Ramos (cell line): ENCODE measurements at regions not wholly inside any gene's neighbourhood (a gene's known extent, or its start where the extent isn't known, plus 50 kb on each side); places are given as distances from the start of the nearest gene placed in this dataset.
"Not testable (repeated sequence)": the region's sequence is repeated elsewhere in the genome, so short reads cannot be mapped to it uniquely, and the experiment has no call there.

ENCODE experiments used
- in situ Hi-C: fragments of 300-500 bp; cut with MboI; formaldehyde crosslinking; loops from one replicate; pipeline ENCODE4 v1.14.3; 2022; ENCODE audit warnings: low sequenced_read_pairs; ENCODE audit not compliant: unreplicated experiment

DNA sequence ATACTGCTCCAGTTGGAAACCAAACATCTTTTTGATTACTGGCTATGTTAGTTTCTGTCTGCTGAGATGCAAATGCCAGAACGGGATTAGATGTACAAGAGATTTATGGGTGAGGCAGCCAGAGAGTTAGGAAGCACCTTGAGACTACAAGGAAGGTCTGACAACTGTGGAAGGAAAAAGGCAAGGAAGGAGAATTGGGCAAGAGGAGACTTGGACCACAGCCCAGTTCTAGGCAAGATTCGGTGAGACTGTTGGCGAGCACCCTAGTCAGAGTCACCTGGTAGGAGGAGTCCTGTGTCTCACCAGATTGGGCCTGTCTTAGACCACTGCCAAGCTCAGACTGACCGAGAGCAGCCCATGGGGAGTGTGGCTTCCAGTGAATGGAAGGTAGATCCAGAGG, 91.8 kb upstream of the F13A1 start:
- in situ Hi-C loops: no loop called here

DNA sequence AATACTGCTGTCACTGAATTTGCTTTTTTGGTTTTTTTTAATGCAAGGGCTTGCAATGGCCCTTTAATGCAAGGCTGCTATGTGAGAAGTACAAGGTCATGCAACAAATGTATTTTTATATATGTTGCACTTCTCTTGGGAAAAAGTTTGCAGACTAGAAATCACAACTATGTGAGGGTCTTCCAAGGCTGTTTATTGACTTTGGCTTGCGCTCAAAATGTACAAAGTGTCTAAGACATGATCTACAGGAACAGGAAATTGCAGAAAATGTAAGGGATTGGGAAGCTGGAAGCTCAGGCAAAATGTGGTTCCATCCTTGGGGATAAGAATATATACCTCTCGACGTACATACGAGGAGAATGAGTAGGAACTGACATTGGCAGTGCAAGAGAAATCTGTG, 92.2 kb upstream of the F13A1 start:
- in situ Hi-C loops: no loop called here

DNA sequence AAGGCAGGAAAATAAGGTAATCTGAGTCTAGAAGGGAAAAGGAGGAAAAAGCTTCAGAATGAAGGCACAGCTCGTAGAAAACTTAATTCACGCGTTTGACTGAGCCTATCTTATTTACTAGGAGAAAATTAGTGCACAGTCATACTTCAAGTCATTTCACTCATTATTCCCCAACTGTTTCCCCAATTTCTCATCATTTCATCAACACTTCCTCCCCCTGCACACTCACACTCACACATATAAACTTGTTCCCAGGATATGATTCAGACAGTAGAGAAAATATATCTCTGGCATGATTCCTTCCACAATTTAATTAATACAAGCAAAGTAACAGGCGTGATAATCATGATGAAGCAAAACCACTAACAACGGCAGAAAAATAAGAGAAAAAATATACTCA, 94.5 kb upstream of the F13A1 start:
- in situ Hi-C loops: no loop called here

DNA sequence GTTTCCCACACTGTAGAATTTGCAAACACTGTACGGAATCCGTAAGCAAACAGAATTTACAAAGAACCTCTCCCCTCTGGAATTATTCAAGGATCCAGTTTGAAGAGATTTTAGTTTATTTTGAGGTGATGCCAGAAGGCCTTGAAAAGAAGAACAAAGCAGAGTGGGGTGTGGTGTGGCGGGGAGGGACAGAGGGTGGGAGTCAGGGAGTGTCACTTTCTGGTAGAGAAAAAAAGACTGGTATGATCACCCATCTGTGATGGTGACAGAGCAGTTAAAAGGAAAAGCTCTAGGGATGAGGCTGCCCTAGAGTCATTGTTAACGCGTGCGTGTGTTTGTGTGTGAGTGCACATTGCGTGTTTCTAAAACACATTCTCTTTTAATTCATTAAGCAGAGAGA, 97.0 kb upstream of the F13A1 start:
- in situ Hi-C loops: no loop called here

DNA sequence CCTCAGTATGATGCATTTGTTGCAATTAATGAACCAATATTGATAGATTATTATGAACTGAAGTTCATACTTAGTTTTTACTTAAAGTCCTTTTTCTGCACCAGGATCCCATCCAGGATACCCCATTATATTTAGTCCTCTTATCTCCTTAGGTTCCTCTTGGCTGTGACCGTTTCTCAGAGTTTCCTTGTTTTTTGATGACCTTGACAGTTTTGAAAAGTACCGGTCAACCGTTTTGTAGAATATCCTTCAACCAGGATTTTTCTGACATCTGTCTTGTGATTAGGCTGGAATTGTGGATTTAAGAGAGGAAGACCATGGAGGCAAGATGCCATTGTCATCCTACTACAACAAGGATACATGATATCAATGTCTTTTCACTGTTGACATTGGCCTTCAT, 98.0 kb upstream of the F13A1 start:
- in situ Hi-C loops: no loop called here

DNA sequence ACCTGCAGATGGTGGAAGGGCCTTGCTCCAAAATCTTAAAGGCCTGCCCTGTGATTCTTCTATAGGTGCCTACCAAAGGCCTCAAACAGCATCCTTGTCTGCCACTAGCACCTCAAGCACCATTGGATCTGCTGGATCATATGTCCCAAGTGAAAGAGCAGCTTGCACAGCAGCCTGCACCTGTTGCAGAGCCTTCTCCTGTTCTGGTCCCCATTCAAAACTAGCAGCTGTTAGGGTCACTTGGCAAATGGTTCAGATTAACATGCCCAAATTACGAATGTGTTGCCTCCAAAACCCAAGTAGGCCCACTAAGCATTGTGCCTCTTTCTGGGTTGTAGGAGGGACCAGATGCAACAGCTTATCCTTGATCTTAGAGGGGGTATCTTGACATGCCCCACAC, 99.6 kb upstream of the F13A1 start:
- in situ Hi-C loops: no loop called here

DNA sequence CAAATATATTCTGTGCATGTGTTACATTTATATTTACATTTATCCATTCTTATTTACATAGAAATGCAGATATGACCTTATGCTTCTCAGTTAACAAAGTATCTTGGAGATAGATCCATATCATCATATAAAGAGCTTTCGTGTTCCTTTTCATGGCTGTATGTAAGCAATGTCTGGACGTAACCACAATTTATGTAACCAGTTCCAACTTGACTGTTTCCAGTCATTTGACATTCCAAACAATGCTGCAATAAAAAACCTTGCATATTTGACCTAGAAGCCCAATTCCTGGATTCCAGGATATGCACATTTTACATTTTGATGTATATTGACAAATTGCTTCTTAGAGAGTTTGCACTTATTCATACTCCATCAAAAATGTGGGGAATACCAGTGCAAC, 113.7 kb upstream of the F13A1 start:
- in situ Hi-C loops: no loop called here

DNA sequence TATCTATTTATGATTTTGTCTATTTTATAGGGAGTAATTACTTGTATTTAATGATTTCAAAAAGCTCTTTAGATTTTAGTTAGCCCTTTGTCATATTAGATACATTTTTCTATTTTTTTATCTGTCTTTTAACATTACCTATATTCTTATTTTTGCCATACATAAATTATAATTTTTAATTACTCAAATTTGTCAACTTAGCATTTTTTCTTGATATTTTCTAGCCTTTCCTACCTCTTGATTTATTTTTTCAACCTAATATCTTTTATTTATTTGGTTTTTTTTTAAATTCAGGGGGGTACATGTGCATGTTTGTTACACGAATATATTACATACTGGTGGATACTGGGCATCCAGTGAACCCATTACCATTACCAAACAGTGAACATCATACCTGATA, 114.3 kb upstream of the F13A1 start:
- in situ Hi-C loops: no loop called here

DNA sequence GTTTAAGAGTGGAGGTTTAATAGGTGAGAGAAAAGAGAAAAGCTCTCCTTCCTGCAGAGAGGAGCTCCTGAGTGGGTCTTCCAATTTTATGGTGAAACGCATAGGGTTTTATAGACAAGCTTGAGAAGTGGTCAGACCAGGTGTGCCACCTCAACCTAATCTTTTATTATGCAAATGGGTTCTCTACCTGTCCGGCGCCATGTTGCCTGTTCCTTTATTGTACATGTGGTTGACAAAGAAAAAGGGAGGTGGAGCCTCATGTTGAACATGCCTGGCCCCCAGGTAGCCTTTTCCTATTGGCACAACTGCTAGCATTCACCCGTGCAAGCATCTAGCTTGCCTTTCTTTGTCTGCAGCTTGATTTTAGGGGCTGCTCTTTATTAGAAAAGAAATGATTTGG, 115.9 kb upstream of the F13A1 start:
- in situ Hi-C loops: no loop called here

DNA sequence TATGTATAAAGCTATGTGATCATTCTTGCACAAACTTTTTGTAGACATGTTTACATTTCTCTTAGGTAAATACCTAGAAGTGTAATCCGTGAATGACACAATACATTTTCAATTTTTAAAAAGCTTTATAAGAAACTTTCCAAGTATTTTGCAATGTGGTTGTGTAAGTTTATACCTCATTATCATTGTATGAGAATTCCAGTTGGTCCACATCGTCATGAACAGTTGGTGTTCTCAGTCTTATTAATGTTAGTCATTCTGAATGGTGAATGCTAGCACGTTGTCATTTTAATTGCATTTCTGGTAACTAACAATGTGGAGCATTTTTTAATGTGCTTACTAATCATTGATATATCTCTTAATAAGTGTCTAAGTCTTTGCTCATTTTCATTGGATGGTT, 116.5 kb upstream of the F13A1 start:
- in situ Hi-C loops: no loop called here

DNA sequence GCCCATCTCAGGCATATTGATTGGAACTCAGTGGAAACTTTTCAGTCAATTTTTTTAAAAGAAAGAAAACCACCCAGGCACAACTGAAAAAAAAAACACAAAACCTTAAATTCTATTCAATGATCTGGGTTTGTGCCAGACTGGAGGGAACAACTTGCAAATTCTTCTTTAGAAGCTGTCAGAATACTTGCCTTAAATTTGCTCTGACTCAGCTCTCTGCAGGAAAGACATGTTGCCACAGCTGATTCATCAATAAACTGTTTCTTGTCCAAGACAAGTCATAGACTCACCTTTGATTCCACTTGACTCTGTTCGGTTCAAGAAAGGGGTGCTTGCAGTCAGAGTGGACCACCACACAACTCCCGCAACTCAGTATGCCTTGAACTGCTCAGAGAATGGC, 117.8 kb upstream of the F13A1 start:
- in situ Hi-C loops: no loop called here

DNA sequence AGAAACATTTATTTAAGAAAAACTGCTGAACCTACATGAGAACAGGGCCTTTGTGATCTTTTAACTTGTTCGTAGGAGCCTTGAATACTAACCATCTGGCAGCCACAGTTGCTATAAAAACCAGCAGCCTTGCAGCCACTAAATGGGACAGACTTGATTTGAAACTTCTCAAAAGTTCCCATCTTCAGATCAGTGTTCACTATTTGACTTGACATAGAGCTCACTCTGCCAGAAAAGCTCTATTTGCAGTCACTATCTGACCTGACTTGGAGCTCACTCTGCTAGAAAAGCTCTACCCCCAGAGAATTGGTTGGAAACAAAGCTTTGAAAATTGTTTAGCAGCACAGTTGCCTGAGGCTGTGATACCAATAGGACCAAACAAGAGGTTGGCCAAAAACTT, 119.3 kb upstream of the F13A1 start:
- in situ Hi-C loops: no loop called here

DNA sequence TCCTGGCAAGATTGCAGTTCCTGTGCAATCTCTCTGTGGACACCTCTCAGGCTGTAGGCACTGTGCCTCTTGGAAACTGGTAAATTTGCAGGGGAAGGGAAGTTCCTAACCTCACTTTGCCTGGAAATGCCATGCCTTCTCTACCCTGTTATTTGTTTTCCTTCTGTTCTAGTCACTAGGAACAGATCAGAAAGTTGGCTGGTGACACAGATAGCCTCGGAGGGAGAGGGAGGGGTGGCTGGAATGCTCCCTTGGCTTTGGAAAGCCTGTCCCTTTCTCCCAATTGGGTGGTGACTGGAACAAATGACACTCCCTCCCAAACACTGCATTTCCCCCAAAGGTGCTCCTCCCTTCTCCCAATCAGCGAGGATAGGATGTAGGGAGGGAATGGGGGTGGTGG, 131.5 kb upstream of the F13A1 start:
- in situ Hi-C loops: no loop called here

DNA sequence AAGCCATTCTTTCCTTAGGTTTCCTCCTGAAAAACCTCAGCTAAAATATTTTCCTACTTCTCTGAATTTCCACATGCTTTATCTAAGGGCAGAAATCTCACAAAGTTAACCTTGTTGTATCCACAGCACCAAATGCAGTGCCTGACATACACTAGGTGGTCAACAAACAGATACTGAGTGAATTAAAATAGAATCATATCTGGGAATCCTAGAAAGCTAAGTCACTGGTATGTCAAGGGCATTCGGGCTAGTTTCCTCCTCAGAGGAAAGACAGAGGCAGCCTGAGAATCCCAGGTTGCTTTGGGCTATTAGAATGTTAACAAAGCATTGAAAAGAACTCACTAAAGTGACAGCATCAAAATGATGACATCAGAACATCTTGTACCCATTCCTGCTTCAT, 132.7 kb upstream of the F13A1 start:
- in situ Hi-C loops: no loop called here

DNA sequence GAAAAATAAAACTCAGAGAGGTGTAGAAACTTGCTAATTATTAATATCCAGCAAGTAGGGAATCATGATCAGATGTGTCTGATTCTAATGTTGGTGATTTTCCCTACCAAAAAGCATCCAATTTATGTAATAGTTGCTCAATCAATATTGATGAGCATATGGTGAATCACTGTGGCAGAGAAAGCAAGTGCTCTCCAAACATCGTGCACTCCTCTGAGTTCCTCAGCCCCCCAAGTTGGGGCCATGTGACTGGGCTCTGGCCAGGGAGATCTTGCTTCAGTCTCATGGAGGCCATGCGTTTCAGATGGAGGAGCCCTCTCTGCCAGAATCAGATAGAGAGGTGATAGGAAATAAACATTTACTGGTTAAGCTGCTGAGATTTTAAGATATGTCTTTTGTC, 133.2 kb upstream of the LY86 start:
- in situ Hi-C loops: no loop called here

DNA sequence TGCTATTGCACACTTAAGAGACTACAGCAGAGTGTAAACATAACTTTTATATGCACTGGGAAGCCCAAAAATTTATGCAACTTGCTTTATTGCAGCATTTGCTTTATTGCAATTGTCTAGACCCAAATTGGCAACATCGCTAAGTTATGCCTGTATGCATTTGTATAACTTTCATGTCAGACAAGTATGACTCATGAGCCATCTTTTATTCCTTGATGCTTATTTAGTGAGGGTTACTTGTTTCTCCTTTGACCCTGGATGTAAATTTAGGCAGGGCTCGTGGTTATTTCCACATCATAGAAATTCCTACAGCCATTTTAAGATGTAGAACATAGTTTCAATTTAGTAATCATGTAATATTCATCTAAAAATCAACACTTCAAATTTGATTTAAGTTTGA, 130.3 kb upstream of the LY86 start:
- in situ Hi-C loops: no loop called here

DNA sequence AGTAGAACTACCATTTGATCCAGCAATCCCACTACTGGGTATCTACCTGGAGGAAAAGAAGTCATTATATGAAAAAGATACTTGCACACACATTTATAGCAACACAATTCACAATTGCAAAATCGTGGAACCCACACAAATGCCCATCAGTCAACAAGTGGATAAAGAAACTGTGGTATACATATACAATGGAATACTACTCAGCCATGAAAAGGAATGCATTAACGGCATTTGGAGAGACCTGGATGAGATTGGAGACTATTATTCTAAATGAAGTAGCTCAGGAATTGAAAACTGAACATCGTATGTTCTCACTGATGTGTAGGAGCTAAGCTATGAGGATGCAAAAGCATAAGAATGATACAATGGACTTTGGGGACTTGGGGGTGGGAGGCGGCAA, 128.6 kb upstream of the LY86 start:
- in situ Hi-C loops: not testable (repeated sequence)

DNA sequence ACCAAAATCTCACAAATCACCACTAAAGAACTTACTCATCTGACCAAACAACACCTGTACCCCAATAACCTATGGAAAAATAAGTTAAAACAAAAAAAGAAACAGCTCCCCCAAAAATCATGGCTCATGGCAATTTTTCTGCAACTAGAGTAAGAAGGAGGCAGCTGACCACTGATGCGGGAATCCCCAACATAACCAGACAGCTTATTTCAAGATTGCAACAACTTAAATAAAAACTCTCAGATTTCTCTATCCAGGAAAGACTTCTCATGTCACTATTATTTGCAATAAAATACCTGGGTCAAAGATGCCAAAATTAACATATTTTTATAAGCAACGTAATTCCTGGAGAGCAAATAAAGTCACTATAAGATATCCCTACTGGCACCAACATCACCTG, 128.1 kb upstream of the LY86 start:
- in situ Hi-C loops: no loop called here

DNA sequence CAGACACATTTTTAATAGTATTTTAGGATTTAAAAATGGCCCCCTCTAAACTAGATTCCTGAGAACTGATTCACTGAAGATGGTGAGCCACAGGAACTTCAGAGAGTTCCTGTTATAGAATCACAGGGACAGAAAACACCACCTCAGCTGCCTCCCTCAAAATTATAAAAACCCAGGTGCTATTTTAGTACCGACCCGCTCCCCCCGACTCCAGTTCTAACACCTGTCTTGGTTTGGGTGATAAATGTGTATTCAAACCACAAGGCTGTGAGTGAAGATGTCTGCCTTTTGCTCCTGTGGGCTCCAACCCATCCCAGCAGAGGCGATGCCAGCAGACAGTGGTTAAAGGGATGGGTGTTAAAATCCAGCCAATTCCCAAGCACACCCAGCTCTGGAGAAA, 127.4 kb upstream of the LY86 start:
- in situ Hi-C loops: no loop called here

DNA sequence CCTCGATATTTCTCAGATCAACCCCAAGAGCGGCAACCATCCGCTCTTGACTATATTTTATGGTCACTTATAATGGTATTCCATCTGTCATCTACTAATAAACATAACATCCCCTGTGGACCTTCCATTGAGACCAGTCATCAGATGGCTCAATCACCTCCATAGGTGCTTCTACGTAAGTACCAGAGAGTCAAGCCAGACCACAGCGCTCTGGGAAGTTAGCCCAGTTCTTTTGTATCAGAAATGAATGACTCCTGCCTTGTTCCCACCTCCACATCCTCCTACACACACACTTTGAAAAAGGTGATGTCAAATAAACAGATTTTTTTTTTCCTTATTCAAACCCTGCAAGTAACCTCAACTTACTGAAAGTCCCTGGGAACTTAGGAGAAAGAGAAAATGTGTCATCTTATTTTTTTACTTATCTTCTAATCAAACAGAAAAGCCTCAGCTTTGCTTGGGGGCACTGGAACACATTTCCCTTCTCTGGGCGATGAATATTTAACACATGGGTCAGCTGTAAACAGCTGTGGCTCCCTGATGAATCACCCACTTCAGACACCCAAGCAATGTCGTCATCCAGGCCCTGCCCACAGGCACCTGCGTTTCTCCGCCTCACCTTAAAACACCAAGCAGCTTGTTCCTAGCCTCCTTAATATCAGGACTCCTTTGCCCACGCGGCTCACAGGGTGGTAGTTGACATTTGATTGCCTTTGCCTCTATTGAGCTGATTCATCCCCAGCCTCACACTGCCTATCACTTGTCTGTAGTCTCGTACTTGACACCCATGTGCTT, 121.4 kb upstream of the LY86 start:
- in situ Hi-C loops: no loop called here

DNA sequence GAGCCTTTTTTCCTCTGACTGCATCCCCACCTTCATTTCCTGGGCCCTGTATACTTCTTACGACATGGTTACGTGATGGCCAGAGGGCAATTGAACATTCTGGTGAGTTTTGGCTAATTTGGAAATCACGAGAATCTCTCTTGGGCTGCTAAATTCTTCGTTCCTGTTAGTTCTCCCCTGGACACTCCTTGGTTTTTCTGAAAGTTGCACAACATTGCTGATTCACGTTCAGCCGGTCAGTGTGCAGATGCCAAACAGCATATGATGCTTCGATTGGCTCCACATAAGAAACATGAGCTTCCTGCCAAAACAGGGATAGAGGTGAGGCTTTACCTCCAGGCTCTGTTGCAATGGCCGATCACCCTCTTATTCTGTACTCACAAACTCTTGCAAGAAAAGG, 119.4 kb upstream of the LY86 start:
- in situ Hi-C loops: no loop called here

DNA sequence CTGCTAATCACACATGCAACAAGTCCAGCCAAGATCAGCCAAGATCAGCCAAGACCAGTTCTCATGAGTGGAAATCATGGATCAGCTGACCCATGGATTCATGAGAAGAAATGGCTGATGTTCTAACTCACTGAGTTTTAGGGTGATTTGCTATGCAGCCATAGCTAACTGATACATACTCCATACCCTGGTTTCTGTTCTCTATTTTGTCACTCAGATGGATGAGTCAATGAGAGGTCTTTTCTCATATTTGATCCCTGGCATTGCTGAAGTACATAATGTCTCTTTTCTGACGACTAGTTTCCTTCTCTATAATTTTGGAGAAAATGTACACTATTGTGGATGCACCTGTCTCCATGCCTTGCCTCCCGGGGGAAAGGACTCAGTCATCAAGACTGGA, 118.4 kb upstream of the LY86 start:
- in situ Hi-C loops: no loop called here

DNA sequence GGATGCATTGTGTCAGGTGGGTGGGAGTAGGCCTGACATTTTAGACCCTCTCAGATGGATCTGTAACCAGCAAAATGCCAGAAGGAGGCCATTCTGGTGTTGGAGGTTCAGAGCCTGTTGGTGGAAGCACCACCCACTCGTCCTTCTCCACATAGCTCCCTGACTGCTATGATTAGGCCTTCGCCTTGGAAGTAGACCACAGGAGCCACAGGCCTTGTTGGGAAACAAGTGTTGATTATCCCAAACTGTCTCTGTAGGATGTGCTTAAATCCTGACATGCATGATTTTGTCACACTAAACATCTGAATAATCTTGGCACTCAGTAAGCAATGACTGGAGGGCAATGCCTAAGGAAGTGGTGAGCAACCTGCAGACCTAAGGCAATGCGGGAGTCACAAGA, 117.2 kb upstream of the LY86 start:
- in situ Hi-C loops: no loop called here
